ENCODE measurements at regions not wholly inside any gene's neighbourhood (a gene's known extent, or its start where the extent isn't known, plus 50 kb on each side); places are given as distances from the start of the nearest gene placed in this dataset.
"Not testable (repeated sequence)": the region's sequence is repeated elsewhere in the genome, so short reads cannot be mapped to it uniquely, and the experiment has no call there.

- not testable (repeated sequence) for TF ChIP-seq CTCF, EP300 (IDR thresholded peaks at IDR 0.05)
These were observed 266.1 kb downstream of the GOLGA6L6 start for GRCh38 chr15:20275373-20275967.
